NCI-H345 treated with DMSO at 0.1 percent for 48 hours (cell line): ENCODE measurements at regions not wholly inside any gene's neighbourhood (a gene's known extent, or its start where the extent isn't known, plus 50 kb on each side); places are given as distances from the start of the nearest gene placed in this dataset.

Source experiments
- DNase-seq: peaks from one replicate; lab custom pipeline; 2025; ENCODE audit not compliant: unreplicated experiment; lab: John Stamatoyannopoulos, UW

DNA sequence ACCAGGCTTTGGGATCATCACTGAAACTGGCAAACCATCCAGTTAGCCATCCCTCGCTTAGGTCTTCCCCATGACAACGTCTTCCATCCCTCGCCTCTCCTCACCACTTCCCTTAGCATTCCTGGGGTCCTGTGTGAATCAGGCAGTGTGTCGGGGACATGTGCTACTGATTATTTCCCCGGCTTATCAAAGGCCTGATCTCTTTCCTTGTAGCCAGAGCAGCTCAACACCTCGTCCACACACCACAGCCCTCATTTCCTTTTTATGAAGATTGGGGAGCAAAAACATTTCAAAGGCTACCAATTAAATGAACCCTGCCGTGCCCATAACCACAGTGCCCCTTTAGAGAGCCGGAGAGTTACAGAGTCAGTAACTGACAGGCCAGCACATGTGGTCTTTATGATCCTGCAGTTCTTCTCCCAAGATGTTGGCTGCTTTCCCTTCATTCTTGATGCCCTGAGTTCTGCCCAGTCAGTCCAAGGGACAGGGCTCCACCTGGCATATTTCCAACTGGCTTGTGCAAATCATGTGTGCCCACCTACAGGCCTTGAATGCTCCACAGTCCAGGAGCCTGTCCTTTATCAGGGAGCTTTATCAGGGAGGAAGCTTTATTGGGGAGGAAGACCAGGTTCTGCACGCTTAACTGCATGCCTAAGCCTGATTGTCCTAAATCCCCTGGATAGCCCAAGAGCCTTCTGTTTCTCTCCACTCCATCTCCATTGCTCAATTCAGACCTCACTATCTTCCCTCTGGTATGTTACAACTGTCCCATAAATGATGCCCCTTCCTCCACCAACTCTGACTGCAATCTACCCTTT, 343.1 kb downstream of the CYRIA start:
- DNase-seq, result no peak

DNA sequence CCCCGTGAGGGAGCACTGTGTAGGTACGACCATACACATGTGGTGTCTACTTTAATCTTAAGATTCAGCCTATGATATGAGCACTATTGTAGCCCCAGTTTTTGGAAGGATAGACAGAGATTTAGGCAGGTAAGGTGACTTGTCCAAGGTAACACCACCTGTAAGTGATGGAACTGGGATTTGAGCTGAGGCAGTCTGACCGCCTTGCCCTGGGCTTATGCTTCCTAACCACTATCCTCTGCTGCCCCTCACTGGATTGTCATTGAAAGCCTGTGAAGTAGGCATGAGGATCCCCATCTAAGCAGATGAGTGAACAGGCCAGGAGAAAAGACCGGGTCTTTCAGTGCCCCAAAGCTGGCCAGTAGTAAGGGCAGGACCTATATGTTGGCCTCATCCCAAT, 343.8 kb downstream of the CYRIA start:
- DNase-seq, result no peak

DNA sequence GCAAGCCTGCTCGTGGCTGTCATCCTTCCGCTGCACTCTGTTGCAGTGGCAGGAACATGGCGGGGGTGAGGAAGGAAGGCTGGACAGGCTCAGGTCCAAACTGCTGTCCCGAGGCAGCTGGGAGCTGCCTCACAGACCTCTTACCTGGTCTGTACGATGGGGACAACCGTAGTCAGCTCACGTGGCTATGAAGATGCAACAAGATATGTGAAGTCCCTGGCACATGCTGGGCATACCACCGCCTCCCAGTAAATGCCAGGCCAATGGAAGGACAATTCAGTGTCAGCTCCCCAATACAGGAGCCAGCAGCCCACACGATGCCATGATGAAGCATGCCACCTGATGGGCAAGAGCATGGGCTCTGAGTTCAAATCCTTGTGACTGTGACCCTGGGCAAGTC, 344.4 kb downstream of the CYRIA start:
- DNase-seq, result no peak

DNA sequence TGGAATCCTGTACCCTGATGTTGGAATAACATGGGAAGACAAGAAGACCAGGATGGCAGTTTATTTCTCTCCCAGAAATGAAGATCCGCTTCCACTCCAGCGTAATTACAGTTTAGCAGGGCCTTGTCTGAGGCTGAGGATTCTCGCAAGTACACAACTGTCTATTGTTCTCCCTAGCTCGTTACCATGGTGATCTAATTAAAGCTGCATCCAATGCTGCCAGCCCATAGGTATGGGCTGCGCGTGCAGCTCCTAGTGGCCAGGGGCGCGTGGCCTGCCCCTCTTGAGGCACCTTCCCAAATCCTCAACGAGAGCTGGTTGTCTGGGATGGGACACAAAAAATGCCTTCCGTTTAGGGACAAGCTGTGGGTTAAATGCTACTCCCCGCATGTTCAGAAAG, 344.9 kb downstream of the CYRIA start:
- DNase-seq, result no peak

DNA sequence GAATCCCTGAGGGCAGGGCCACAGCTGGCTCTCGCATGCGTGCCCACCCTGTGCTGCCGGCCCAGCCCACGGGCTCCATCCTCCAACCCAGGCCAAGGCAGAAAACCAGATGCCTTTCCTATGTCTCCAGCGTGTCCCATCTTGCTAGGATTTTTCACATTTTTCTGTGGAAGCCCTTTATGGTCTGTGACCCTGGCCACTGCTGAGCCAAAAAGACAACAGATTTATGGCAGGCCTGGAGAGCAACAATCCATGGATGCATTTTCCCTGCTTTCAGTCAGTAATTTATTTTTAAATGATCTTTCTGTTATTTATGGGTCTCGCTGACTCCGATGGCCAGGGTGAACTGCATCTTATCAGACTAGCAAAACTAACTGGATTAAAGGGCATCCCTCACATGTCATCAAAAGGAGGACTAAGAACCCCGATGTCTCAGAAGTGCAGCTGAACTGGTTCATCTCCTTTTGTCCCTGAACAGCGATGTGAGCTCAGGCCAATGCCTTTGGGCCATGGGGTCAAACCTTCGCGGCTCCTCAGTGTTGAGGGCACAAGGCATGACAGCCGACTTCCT, 346.0 kb downstream of the CYRIA start:
- no peak for DNase-seq

- no peak for DNase-seq
Measured at GRCh38 chr2:16318474-16319195, 347.0 kb downstream of the CYRIA start.

DNA sequence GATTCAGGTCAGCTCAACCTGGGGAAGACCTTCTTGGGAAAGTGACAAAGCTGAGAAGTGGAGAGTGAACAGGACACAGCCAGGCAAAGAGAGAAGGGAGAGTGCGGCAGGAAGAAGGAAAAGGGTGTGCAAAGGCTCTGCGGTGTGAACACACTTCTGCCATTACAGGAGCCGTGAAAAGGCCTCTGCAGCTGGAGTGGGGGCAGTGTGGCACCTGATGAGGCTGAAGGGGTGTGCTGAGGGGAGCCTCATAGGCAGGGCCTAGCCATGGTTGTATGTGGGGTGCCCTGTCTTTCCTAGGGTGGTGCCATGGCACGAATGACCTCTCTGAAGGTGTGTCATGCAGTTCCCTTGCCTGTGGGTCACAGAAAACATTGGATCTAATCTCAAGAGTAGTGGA, 347.6 kb downstream of the CYRIA start:
- no peak for DNase-seq

GRCh38 chr2:16317211-16317830, 348.3 kb downstream of the CYRIA start:
- DNase-seq, result no peak

- DNase-seq, result no peak
Measured at GRCh38 chr2:16316456-16317210, 349.0 kb downstream of the CYRIA start.

DNA sequence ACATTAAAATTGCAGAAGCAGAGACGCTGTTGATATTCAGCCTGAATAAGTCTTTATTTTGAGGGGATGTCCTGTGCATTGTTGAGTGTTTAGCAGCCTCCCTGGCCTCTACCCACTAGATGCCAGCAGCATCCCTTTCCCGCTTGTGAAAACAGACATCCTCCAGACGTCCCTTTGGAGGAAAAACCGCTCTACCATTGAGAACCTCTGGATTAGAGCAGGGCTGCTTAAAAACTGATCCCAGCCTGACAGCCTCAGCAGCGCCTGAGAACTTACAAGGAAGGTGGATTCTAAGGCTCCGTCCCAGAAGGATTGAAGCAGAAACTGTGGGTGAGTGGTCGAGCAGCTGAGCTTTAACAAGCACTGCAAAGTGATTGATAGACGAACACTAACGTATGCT, 349.7 kb downstream of the CYRIA start:
- no peak for DNase-seq

DNA sequence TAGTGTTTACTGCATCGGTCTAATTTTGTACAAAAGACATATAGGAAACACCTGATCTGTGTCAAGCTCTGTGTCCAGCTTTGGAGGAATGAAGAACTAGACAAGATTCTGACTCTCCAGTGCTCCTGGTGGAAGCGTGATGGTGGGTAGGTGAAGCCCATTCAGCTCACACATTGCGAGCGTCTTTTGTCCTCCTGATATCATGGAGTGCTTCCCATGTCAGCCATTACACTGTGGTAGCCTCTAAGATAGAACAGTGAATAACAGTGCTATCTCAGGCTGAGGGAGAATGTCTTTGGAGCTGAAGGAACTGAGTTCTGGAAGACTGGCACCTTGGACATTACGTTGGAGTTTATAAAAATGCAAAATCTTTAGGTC, 350.2 kb downstream of the CYRIA start:
- no peak for DNase-seq

- no peak for DNase-seq
Measured at GRCh38 chr2:16314691-16315457, 350.8 kb downstream of the CYRIA start.

GRCh38 chr2:16314001-16314400, 351.6 kb downstream of the CYRIA start:
- no peak for DNase-seq

GRCh38 chr2:16313235-16313975, 352.2 kb downstream of the CYRIA start:
- no peak for DNase-seq

- no peak for DNase-seq
Measured at GRCh38 chr2:16312771-16313170, 352.9 kb downstream of the CYRIA start.

DNA sequence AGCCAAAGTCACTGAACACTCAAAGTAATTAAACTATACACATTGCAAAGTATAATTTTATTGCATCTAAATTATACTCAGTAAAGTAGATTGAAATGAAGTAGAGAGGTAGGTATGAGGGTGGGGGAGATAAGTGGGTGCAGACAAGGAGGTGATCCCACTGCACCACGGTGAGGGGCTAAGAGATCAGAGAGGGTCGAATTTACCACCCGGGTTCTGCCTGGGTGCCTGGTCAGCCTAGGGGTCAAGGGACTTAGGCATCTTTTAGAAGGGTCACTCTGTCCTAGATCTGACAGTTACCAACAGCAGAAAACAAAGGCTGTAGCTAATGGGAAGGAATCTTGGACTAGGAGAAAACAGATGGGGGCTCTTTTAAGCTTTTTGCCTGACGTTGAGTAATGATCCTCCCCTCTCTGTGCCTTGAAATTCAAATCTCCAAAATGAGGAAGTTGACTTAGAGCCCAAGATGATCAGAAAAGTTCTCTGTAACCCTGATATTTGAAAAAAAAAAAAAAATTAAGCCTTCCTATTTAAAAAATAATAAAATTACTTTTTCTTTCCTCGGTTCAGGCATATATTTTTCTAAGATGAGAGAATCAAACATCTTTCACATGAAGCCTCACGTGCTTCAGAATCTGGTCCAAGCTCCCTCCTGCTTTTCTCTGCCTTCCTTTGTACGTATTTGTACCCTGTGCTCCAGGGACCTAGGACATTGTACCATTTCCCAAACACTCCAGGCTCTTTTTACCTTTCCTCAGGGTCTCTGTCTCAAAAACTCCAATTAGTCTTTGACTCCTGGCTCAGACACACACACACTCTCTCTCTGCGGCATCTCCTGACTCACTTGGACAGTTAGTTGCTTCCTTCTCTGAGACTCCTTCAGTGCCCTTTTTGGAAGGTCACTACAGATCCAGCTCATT, 353.9 kb downstream of the CYRIA start:
- no peak for DNase-seq

DNA sequence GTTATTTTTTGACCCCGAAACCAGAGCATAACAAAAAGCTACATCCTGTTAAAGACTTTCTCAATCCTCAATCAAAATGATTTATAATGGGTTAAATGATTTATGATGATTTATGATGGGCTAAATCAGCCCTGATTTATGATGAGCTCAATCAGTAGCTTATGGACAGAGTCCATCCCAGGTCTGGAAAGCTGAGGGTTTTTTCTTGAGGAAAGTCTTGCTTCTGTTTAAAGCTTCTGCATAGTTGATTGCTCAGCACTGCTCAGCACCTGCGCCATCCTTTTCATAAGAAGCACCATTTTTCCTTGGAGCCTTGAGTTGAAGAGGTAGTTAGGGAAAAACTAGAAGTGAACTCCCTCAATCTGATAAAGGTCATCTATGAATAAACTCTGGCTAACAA, 356.8 kb downstream of the CYRIA start:
- DNase-seq, result no peak

GRCh38 chr2:16304876-16305590, 360.6 kb downstream of the CYRIA start:
- DNase-seq, result no peak
